Right ventricle myocardium inferior (tissue), 1 donor: ENCODE measurements at regions not wholly inside any gene's neighbourhood (a gene's known extent, or its start where the extent isn't known, plus 50 kb on each side); places are given as distances from the start of the nearest gene placed in this dataset.
A peak's percentile ranks its signal among the peaks of the same experiment; 100 is the strongest.

ENCODE experiments used
- ATAC-seq: fragments of 200-7000 bp; cut with Tn5 transposase; one replicate; pipeline ENCODE4 v1.9.1; 2020; ENCODE audit warnings: mild to moderate bottlenecking, moderate library complexity
- DNase-seq: peaks from one replicate; pipeline ENCODE4 v3.0.0; 2021; ENCODE audit errors: missing footprints
- intact Hi-C: fragments of 100-400 bp; cut with DNase I; formaldehyde crosslinking; loops from one replicate; pipeline ENCODE4 v1.11.0; 2022
- donor health status: DM: no; HTN: yes; CAD: no; lungs with severe emphysema.

DNA sequence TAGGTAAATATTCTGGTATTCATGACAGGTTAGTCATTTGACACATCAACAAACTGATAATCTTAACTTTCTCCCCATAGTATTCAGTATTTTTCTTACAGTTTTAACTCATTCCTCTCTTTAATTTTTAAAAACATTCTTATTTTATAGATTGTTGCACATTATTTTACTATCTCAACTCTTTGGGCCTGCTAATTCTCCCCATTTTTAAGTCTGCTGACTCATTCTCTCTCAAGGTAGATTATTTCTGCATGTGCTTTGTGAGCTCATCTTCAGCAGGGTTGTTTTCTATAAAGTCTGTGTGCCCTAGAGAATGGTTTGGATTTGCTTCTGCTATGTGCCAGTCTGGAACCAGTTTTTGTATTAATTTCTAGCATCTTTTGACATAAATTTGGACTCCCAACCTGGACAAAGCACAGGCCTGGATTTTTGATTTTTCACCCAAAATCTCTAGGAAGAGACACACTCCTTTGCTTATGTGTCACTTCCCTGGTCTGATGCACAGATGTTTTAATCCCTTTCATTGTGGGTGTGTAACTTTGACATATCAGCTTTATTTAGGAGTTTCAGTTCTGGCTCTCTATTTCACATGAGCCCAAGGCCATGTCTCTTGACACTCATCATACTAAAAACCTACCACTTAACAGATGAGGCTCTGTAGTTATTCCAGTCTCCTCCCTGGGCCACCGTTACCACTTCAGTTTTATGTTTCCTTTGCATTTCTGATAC, 194.3 kb upstream of the PGRMC2 start:
- intact Hi-C loops = no loop called here
- ATAC-seq (no peak), DNase-seq (no peak)

DNA sequence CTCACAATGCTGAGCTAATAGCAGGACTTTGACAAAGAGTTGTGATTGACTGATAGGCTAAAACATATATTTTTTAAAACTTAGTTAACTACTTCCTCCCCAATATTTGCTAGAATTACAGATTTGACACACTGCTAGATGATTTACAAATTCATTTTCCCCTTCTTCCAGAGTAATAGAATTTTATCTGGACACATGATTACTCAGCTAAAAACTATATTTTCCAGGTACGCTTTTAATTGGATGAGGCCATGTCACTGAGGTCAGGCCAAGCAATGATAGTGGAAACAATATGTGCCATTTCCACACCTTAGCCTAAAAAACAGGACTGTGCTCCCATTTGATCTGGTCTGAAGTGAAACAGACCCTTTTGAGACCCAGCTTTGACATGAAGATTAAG, 193.3 kb upstream of the PGRMC2 start:
- intact Hi-C loops = no loop called here
- DNase-seq (no peak), ATAC-seq (no peak)

DNA sequence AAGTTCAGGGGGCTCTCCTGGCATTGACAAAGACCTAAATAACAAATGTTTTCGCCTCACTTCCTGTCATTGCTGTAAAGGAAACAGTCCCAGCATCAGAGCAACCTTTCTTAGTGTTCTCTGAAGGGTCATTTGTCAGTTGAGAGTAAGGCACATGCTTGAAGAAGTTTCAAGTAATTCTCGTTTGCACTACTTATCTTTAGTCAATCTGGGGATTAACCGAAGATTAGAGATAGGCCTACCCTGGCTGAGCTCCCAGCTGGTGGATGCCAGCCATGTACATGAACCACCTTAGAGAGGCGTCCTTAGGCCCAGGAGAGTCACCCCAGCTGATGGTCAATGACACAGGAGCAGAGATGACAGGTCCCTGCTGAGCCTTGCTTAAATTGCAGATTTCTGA, 189.9 kb upstream of the PGRMC2 start:
- ATAC-seq (no peak), DNase-seq (no peak)
- intact Hi-C loops = no loop called here

DNA sequence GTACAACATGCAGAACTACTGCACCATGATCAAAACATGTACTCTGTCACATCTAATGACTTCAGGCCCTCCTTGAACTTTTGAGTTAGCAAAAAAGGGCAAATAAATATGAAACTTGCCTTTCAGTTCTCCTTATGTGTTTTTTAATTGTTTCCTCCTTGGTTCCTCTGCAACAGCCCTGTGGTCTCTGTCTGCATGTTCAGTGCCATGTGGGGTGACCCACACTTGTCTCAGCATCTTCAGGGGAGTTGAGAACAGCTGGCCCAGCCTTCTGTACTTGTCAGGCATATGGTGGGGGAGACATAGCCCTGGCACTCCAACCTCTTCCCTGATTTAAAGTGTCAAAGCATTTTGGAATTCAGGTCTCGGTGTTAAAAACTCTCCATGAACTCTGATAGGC, 188.0 kb upstream of the PGRMC2 start:
- intact Hi-C loops = no loop called here
- DNase-seq (no peak), ATAC-seq (no peak)

DNA sequence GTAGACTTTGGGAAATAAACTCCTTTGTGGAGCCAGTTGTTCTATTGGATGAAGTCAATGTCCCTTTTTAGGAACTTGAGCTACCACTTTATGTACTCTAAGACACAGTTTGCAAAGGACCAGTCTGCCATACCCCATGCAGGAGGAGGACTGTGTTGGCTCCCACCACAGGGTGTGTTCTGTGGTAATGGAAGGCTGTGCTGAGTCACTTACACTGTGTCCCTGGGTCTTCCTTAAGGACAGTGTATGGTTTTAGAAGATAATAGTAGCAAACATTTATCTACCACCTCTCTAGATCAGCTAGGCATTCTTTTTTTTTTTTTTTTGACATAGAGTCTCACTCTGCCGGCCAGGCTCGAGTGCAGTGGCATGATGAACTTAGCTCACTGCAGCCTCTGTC, 184.0 kb upstream of the PGRMC2 start:
- no peak for ATAC-seq
- intact Hi-C loops = no loop called here
- no peak for DNase-seq

DNA sequence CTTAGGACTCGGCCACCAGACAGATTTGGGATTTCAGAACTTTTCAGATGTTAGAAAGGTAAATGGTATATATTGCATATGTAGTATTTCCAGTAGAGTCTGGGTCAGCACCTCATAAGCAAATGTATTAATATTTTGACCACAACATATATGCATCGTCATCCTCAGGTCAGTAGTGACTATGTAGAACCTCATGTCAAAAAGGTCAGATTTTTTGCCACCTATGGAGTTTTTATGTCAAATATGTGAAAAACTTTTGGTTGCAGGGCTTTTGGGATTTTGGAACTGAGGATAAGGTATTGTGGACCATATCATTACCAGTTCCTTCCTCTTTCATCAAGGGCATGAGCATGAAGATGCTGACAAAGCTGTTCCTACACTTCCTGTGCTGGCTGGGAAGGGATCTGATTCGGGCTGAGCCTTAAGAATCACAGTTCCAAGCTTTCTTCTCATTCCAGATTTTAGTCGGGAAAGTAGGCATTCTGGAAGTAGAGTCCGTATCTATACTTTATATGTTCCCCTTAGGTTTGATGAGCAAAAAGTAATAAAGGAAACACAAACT, 183.0 kb upstream of the PGRMC2 start:
- intact Hi-C loops = no loop called here
- DNase-seq = no peak
- no peak for ATAC-seq

DNA sequence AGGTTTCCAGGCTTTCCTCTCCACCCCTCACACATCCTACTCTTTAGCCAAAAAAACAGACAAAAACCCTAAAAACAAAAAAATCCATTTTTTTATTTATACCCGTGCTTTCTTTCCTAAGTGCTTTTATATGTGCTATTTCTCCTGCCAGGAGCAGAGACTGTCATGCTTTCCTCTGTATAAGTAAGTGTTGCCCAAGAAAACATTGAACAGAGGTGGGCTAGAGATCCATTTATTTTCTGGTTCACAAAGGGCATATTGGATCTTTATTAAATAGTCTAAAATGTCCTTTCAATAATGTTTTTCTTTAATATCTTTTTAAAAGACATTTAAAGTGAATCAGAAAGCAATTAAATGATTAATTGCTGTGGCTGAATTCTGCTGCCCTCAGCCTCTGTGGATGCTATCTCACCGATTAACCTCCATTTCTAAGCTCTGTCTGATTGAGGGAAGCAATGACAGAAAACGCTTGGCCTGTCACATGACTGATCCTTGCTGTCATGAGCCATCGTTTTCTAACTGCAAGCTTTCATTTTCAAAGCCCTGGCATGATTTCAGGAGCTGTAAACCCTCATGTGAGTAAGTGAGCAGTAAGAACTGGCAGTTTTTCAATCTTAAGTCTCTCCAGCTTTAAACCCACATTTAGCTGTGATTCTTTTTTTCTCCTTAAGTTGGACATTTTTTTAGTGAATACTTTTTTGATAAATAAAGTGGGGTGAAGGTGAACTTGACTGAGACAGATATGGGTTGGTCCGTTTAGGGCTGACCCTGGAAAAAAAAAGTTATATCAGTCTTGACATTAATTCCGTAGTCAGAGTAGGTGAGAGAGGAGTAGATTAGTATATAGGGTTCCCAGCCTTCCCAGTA, 180.7 kb upstream of the PGRMC2 start:
- DNase-seq = no peak
- ATAC-seq = peak; percentile 82
- intact Hi-C loops = loop anchor here (5.0 kb wide), 1 partner anchor 49 kb away; no protein-coding TSS in a partner anchor

DNA sequence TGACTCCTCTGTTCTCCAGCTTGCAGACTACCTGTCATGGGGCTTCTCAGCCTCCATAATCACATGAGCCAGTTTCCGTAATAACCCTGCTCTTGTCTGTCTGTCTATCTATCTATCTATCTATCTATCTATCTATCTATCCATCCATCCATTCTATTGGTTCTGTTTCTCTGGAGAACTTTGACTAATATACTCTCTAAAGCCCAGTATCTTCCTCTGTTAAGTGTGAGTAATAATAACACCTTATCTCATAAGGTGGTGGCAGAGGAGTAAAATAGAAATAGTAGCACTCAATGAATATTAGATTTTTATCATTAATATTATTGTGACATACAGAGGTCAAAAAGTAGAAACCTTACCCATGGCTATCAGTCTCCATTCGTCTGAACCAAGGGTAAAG, 177.9 kb upstream of the PGRMC2 start:
- intact Hi-C loops = loop anchor here (5.0 kb wide), 1 partner anchor 52 kb away; no protein-coding TSS in a partner anchor

DNA sequence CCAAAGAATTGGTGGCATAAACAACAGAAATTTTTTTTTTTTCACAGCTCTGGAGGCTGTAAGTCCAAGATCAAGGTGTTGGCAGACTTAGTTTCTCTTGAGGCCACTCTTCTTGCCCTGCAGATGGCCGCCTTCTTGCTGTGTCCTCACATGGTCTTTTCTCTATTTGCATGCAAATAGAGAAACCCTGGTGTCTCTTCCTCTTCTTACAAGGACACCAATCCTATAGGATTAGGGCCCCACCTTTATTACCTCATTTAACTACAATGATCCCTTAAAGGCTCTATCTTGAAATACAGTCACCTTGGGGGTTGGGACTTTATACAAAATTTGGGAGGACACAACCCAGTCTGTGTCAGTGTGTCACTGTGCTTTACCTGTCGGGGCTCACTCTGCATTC, 175.4 kb upstream of the PGRMC2 start:
- DNase-seq (no peak), ATAC-seq (no peak)
- intact Hi-C loops = no loop called here

More for the DNA sequence above, 177.9 kb upstream of the PGRMC2 start:
- no peak for DNase-seq
- no peak for ATAC-seq

- no peak for ATAC-seq
- no peak for DNase-seq
- intact Hi-C loops = no loop called here
Observed at GRCh38 chr4:128462103-128462783, 174.6 kb upstream of the PGRMC2 start.

GRCh38 chr4:128461291-128462102, 173.9 kb upstream of the PGRMC2 start:
- ATAC-seq = peak; percentile 61
- no peak for DNase-seq
- intact Hi-C loops = no loop called here

GRCh38 chr4:128459547-128459946, 171.9 kb upstream of the PGRMC2 start:
- DNase-seq (no peak), ATAC-seq (no peak)
- intact Hi-C loops = no loop called here

- intact Hi-C loops = no loop called here
- no peak for ATAC-seq
- DNase-seq = no peak
Observed at GRCh38 chr4:128458816-128459215, 171.2 kb upstream of the PGRMC2 start.

- ATAC-seq (no peak), DNase-seq (no peak)
- intact Hi-C loops = no loop called here
Observed at GRCh38 chr4:128457726-128458125, 170.1 kb upstream of the PGRMC2 start.

GRCh38 chr4:128456171-128456570, 168.6 kb upstream of the PGRMC2 start:
- intact Hi-C loops = no loop called here
- DNase-seq = no peak
- no peak for ATAC-seq

GRCh38 chr4:128455480-128455879, 167.9 kb upstream of the PGRMC2 start:
- intact Hi-C loops = loop anchor here (2.0 kb wide), 2 partner anchors 97 to 407 kb away; no protein-coding TSS in a partner anchor
- ATAC-seq = no peak

GRCh38 chr4:128454881-128455280, 167.3 kb upstream of the PGRMC2 start:
- ATAC-seq (no peak), DNase-seq (no peak)
- intact Hi-C loops = loop anchor here (2.0 to 5.0 kb wide), 3 partner anchors 98 to 408 kb away; no protein-coding TSS in a partner anchor

More at GRCh38 chr4:128455480-128455879, 167.9 kb upstream of the PGRMC2 start:
- no peak for DNase-seq

GRCh38 chr4:128454281-128454871, 166.8 kb upstream of the PGRMC2 start:
- ATAC-seq (peak; percentile 93), DNase-seq (peak; percentile 78)
- intact Hi-C loops = loop anchor here (2.0 to 5.0 kb wide), 3 partner anchors 98 to 408 kb away; no protein-coding TSS in a partner anchor
